ENCODE measurements at regions not wholly inside any gene's neighbourhood (a gene's known extent, or its start where the extent isn't known, plus 50 kb on each side); places are given as distances from the start of the nearest gene placed in this dataset.

- no peak for TF ChIP-seq EZH2 (IDR thresholded peaks at IDR 0.05; ENCODE audit: insufficient read depth, low read length)
- no peak for TF ChIP-seq CTCF (IDR thresholded peaks at IDR 0.05; ENCODE audit: insufficient read depth, low read depth, low read length)
Measured at GRCh38 chr18:10242936-10243680, 211.3 kb upstream of the APCDD1 start.

All from astrocyte (in vitro differentiated cells and primary cell).